GM12864 (cell line): ENCODE measurements at regions not wholly inside any gene's neighbourhood (a gene's known extent, or its start where the extent isn't known, plus 50 kb on each side); places are given as distances from the start of the nearest gene placed in this dataset.

Source experiments
- DNase-seq: peaks from one replicate; pipeline ENCODE4 v3.0.0-alpha.2; 2011; ENCODE audit warnings: low read depth
- H3K4me3 ChIP-seq: 2 replicates; pipeline ENCODE4 v1.5.1; 2011; ENCODE audit warnings: mild to moderate bottlenecking, low read depth, low read length, control low read depth
- TF ChIP-seq, protein P1 (sequence below): IDR thresholded peaks from 2 replicates; pipeline ENCODE4 v1.5.1; 2011; ENCODE audit warnings: low read depth, mild to moderate bottlenecking, moderate library complexity, low read length, control low read depth, inconsistent platforms; ENCODE audit errors: missing control alignments

- no peak for DNase-seq
- TF ChIP-seq, protein P1, sequence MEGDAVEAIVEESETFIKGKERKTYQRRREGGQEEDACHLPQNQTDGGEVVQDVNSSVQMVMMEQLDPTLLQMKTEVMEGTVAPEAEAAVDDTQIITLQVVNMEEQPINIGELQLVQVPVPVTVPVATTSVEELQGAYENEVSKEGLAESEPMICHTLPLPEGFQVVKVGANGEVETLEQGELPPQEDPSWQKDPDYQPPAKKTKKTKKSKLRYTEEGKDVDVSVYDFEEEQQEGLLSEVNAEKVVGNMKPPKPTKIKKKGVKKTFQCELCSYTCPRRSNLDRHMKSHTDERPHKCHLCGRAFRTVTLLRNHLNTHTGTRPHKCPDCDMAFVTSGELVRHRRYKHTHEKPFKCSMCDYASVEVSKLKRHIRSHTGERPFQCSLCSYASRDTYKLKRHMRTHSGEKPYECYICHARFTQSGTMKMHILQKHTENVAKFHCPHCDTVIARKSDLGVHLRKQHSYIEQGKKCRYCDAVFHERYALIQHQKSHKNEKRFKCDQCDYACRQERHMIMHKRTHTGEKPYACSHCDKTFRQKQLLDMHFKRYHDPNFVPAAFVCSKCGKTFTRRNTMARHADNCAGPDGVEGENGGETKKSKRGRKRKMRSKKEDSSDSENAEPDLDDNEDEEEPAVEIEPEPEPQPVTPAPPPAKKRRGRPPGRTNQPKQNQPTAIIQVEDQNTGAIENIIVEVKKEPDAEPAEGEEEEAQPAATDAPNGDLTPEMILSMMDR = no peak
- H3K4me3 ChIP-seq = no peak overlapping the region
Measured at GRCh38 chr5:61650661-61651060, 318.6 kb downstream of the ZSWIM6 start.

- TF ChIP-seq, protein P1 = no peak
- DNase-seq = no peak
- H3K4me3 ChIP-seq = no peak overlapping the region
Measured at GRCh38 chr5:61651195-61651594, 319.1 kb downstream of the ZSWIM6 start.

DNA sequence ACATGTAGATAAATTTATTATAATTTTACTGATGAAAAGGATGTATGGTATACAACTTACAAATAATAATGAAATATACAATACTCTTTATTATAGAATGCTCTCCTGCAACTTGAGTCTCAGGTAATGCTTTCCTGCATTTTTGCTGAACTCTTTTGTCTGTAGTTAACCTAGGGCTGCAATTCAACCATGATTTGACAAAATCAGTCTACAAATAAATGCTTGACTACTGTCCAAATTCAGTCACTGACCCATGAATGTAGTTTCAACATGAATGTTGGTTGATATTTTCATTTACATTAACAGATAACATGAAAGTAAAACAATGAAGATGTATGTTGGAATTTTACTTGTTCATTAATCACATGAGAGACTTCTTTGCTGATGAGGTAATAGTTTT, 320.9 kb downstream of the ZSWIM6 start:
- no peak overlapping the region for H3K4me3 ChIP-seq
- TF ChIP-seq, protein P1 = no peak
- no peak for DNase-seq

DNA sequence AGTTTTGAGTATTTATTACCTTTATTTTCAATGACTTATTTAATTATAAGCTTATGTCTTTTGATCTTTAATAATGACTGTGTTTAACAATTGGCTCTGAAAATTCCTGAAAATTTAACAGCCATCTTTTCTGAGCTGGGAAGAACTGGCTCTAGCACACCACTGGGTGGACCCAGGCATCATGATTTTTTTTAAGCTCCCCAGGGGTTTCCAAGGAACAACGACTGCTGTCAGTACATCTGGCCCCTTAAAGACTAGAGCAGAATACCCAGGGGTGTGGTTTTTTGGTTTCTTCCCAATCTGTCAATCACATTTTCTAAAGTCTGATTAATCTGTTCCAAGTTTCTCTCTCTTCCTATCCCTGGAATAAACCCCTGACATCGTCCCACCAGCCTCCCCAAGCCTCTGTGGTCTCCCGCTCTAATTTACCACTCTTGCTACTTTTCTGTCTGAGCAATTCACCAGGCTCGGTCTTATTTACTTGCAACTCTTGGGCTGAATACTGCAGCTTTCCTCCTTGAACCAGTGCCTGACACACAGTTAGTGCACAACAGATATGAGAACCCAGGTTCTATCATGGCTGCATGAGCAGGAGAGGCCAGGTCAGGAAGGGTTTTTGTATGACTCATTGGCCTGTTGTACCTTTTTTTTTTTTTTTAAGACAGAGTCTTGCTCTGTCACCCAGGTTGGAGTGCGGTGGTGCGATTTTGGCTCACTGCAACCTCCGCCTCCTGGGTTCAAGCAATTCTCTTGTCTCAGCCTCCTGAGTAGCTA, 321.9 kb downstream of the ZSWIM6 start:
- TF ChIP-seq, protein P1 = no peak
- no peak overlapping the region for H3K4me3 ChIP-seq
- no peak for DNase-seq

GRCh38 chr5:61654876-61655275, 322.8 kb downstream of the ZSWIM6 start:
- TF ChIP-seq, protein P1 = no peak
- no peak for DNase-seq
- no peak overlapping the region for H3K4me3 ChIP-seq

DNA sequence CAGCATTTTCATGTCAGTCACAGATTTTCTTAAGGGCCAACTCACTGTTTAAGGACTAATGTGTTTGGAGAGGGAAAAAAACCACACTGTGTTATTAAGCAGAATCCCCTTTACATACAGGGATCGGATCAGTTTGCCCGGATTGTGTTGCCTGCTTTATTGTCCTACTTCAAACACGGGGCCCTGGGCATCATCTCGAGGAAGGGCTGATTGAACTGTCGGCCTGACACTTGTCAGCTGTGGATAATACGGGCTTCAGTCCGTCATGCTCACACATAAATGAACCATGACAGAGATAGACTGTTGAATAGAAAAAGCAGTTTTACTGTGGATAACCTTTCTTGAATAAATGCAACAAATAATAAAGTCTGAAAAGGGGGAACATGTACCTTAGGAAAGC, 325.0 kb downstream of the ZSWIM6 start:
- TF ChIP-seq, protein P1 = no peak
- no peak for DNase-seq
- no peak overlapping the region for H3K4me3 ChIP-seq

DNA sequence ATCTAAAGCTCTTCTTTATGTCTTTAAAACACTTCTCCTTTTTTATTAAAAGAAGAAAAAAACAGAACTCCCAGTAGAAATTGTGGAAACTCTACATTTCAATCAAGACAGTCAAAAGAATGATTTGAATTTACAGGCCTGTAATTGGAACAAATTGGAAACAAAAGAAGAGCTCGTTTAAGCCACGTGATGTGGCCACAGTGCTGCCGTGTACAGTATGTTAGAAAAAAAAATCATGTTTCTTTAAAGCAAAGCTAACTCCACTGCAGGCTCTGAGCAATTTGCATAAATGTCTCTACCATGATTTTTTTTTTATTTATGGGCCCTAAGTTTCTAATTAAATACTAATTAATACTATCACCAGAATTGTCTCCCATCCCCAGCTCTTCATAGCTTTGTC, 325.6 kb downstream of the ZSWIM6 start:
- no peak for DNase-seq
- H3K4me3 ChIP-seq = no peak overlapping the region
- TF ChIP-seq, protein P1 = no peak
